GM18907 (cell line): ENCODE measurements at regions not wholly inside any gene's neighbourhood (a gene's known extent, or its start where the extent isn't known, plus 50 kb on each side); places are given as distances from the start of the nearest gene placed in this dataset.

Experiments used
- ATAC-seq: cut with Tn5 transposase; IDR thresholded peaks from one replicate; pipeline ENCODE4 v1.9.1; 2021; ENCODE audit warnings: mild to moderate bottlenecking, moderate library complexity; ENCODE audit not compliant: unreplicated experiment

GRCh38 chr13:99436686-99437416, 64.4 kb upstream of the TM9SF2 start:
- ATAC-seq, result peak; percentile 39

GRCh38 chr13:99439048-99439447, 62.2 kb upstream of the TM9SF2 start:
- no peak for ATAC-seq

- no peak for ATAC-seq
Observed at GRCh38 chr13:99439850-99440604, 61.2 kb upstream of the TM9SF2 start.

- ATAC-seq, result no peak
Observed at GRCh38 chr13:99442273-99442895, 58.9 kb upstream of the TM9SF2 start.

GRCh38 chr13:99446242-99446641, 55.0 kb upstream of the TM9SF2 start:
- ATAC-seq, result no peak

GRCh38 chr13:99448546-99448945, 52.7 kb upstream of the TM9SF2 start:
- no peak for ATAC-seq

- ATAC-seq, result no peak
Observed at GRCh38 chr13:99450416-99450815, 50.9 kb upstream of the TM9SF2 start.
